ENCODE measurements at regions not wholly inside any gene's neighbourhood (a gene's known extent, or its start where the extent isn't known, plus 50 kb on each side); places are given as distances from the start of the nearest gene placed in this dataset.

GRCh38 chr10:8187171-8187666, 132.7 kb downstream of the GATA3 start:
- peaks cover 23% of the 10 kb centered on the region for H3K4me1 ChIP-seq (ENCODE audit: insufficient read depth, low read length)
- H3K27me3 ChIP-seq (ENCODE audit: insufficient read depth, low read length), result peaks cover 4% of the 10 kb centered on the region
- no peak overlapping the region for H3K4me3 ChIP-seq (ENCODE audit: low read length)
- H3K9me3 ChIP-seq (ENCODE audit: low read depth, low read length), result no peaks in the 10 kb centered on the region

- Histone ChIP-seq H3K27me3 (ENCODE audit: insufficient read depth, low read length) (peaks cover 4% of the 10 kb centered on the region), H3K9me3 (ENCODE audit: low read depth, low read length) (no peaks in the 10 kb centered on the region), H3K4me3 (ENCODE audit: low read length) (no peak overlapping the region), H3K4me1 (ENCODE audit: insufficient read depth, low read length) (peaks cover 7% of the 10 kb centered on the region)
Observed at GRCh38 chr10:8189458-8189857, 135.0 kb downstream of the GATA3 start.

- H3K4me1 ChIP-seq (ENCODE audit: insufficient read depth, low read length), result peaks cover 7% of the 10 kb centered on the region
- peaks cover 4% of the 10 kb centered on the region for H3K27me3 ChIP-seq (ENCODE audit: insufficient read depth, low read length)
- no peak overlapping the region for H3K4me3 ChIP-seq (ENCODE audit: low read length)
- H3K9me3 ChIP-seq (ENCODE audit: low read depth, low read length), result no peaks in the 10 kb centered on the region
Observed at GRCh38 chr10:8192301-8192700, 137.8 kb downstream of the GATA3 start.

- H3K4me1 ChIP-seq (ENCODE audit: insufficient read depth, low read length), result peaks cover 7% of the 10 kb centered on the region
- peaks cover 4% of the 10 kb centered on the region for H3K27me3 ChIP-seq (ENCODE audit: insufficient read depth, low read length)
- no peaks in the 10 kb centered on the region for H3K9me3 ChIP-seq (ENCODE audit: low read depth, low read length)
- no peak overlapping the region for H3K4me3 ChIP-seq (ENCODE audit: low read length)
Observed at GRCh38 chr10:8193546-8193945, 139.1 kb downstream of the GATA3 start.

- Histone ChIP-seq H3K9me3 (ENCODE audit: low read depth, low read length) (no peaks in the 10 kb centered on the region), H3K27me3 (ENCODE audit: insufficient read depth, low read length) (peaks cover 4% of the 10 kb centered on the region), H3K4me3 (ENCODE audit: low read length) (no peak overlapping the region), H3K4me1 (ENCODE audit: insufficient read depth, low read length) (peaks cover 2% of the 10 kb centered on the region)
Observed at GRCh38 chr10:8194050-8194449, 139.6 kb downstream of the GATA3 start.

- Histone ChIP-seq H3K4me3 (ENCODE audit: low read length) (no peak overlapping the region), H3K27me3 (ENCODE audit: insufficient read depth, low read length) (no peaks in the 10 kb centered on the region), H3K4me1 (ENCODE audit: insufficient read depth, low read length) (no peaks in the 10 kb centered on the region), H3K9me3 (ENCODE audit: low read depth, low read length) (no peaks in the 10 kb centered on the region)
Observed at GRCh38 chr10:8206882-8207281, 152.4 kb downstream of the GATA3 start.

GRCh38 chr10:8211631-8212030, 157.1 kb downstream of the GATA3 start:
- no peaks in the 10 kb centered on the region for H3K4me1 ChIP-seq (ENCODE audit: insufficient read depth, low read length)
- no peak overlapping the region for H3K4me3 ChIP-seq (ENCODE audit: low read length)
- no peaks in the 10 kb centered on the region for H3K27me3 ChIP-seq (ENCODE audit: insufficient read depth, low read length)
- no peaks in the 10 kb centered on the region for H3K9me3 ChIP-seq (ENCODE audit: low read depth, low read length)

GRCh38 chr10:8213735-8214134, 159.2 kb downstream of the GATA3 start:
- Histone ChIP-seq H3K27me3 (ENCODE audit: insufficient read depth, low read length) (no peaks in the 10 kb centered on the region), H3K9me3 (ENCODE audit: low read depth, low read length) (peaks cover 2% of the 10 kb centered on the region), H3K4me1 (ENCODE audit: insufficient read depth, low read length) (no peaks in the 10 kb centered on the region), H3K4me3 (ENCODE audit: low read length) (no peak overlapping the region)

GRCh38 chr10:8214587-8214986, 160.1 kb downstream of the GATA3 start:
- peaks cover 5% of the 10 kb centered on the region for H3K9me3 ChIP-seq (ENCODE audit: low read depth, low read length)
- no peak overlapping the region for H3K4me3 ChIP-seq (ENCODE audit: low read length)
- no peaks in the 10 kb centered on the region for H3K27me3 ChIP-seq (ENCODE audit: insufficient read depth, low read length)
- no peaks in the 10 kb centered on the region for H3K4me1 ChIP-seq (ENCODE audit: insufficient read depth, low read length)

- H3K27me3 ChIP-seq (ENCODE audit: insufficient read depth, low read length), result no peaks in the 10 kb centered on the region
- peaks cover 5% of the 10 kb centered on the region for H3K9me3 ChIP-seq (ENCODE audit: low read depth, low read length)
- H3K4me3 ChIP-seq (ENCODE audit: low read length), result no peak overlapping the region
- H3K4me1 ChIP-seq (ENCODE audit: insufficient read depth, low read length), result no peaks in the 10 kb centered on the region
Observed at GRCh38 chr10:8216893-8217292, 162.4 kb downstream of the GATA3 start.

GRCh38 chr10:8221451-8221850, 167.0 kb downstream of the GATA3 start:
- no peaks in the 10 kb centered on the region for H3K27me3 ChIP-seq (ENCODE audit: insufficient read depth, low read length)
- H3K4me1 ChIP-seq (ENCODE audit: insufficient read depth, low read length), result no peaks in the 10 kb centered on the region
- no peak overlapping the region for H3K4me3 ChIP-seq (ENCODE audit: low read length)
- peaks cover 5% of the 10 kb centered on the region for H3K9me3 ChIP-seq (ENCODE audit: low read depth, low read length)

- Histone ChIP-seq H3K4me3 (ENCODE audit: low read length) (no peak overlapping the region), H3K4me1 (ENCODE audit: insufficient read depth, low read length) (no peaks in the 10 kb centered on the region), H3K27me3 (ENCODE audit: insufficient read depth, low read length) (no peaks in the 10 kb centered on the region), H3K9me3 (ENCODE audit: low read depth, low read length) (no peaks in the 10 kb centered on the region)
Observed at GRCh38 chr10:8224591-8224990, 170.1 kb downstream of the GATA3 start.

GRCh38 chr10:8225187-8225586, 170.7 kb downstream of the GATA3 start:
- Histone ChIP-seq H3K9me3 (ENCODE audit: low read depth, low read length) (no peaks in the 10 kb centered on the region), H3K4me3 (ENCODE audit: low read length) (no peak overlapping the region), H3K27me3 (ENCODE audit: insufficient read depth, low read length) (no peaks in the 10 kb centered on the region), H3K4me1 (ENCODE audit: insufficient read depth, low read length) (no peaks in the 10 kb centered on the region)

- no peaks in the 10 kb centered on the region for H3K9me3 ChIP-seq (ENCODE audit: low read depth, low read length)
- H3K4me1 ChIP-seq (ENCODE audit: insufficient read depth, low read length), result no peaks in the 10 kb centered on the region
- no peaks in the 10 kb centered on the region for H3K27me3 ChIP-seq (ENCODE audit: insufficient read depth, low read length)
- no peak overlapping the region for H3K4me3 ChIP-seq (ENCODE audit: low read length)
Observed at GRCh38 chr10:8227246-8227645, 172.8 kb downstream of the GATA3 start.

- Histone ChIP-seq H3K4me1 (ENCODE audit: insufficient read depth, low read length) (no peaks in the 10 kb centered on the region), H3K4me3 (ENCODE audit: low read length) (no peak overlapping the region), H3K27me3 (ENCODE audit: insufficient read depth, low read length) (no peaks in the 10 kb centered on the region), H3K9me3 (ENCODE audit: low read depth, low read length) (no peaks in the 10 kb centered on the region)
Observed at GRCh38 chr10:8229153-8229552, 174.7 kb downstream of the GATA3 start.

GRCh38 chr10:8230902-8231301, 176.4 kb downstream of the GATA3 start:
- Histone ChIP-seq H3K4me3 (ENCODE audit: low read length) (no peak overlapping the region), H3K9me3 (ENCODE audit: low read depth, low read length) (no peaks in the 10 kb centered on the region), H3K27me3 (ENCODE audit: insufficient read depth, low read length) (no peaks in the 10 kb centered on the region), H3K4me1 (ENCODE audit: insufficient read depth, low read length) (no peaks in the 10 kb centered on the region)

- no peaks in the 10 kb centered on the region for H3K9me3 ChIP-seq (ENCODE audit: low read depth, low read length)
- no peaks in the 10 kb centered on the region for H3K27me3 ChIP-seq (ENCODE audit: insufficient read depth, low read length)
- H3K4me1 ChIP-seq (ENCODE audit: insufficient read depth, low read length), result peaks cover 1% of the 10 kb centered on the region
- H3K4me3 ChIP-seq (ENCODE audit: low read length), result no peak overlapping the region
Observed at GRCh38 chr10:8233049-8233448, 178.6 kb downstream of the GATA3 start.

All from mononuclear cell (primary cell).